Left ventricle myocardium inferior (tissue), 1 donor: ENCODE measurements at regions not wholly inside any gene's neighbourhood (a gene's known extent, or its start where the extent isn't known, plus 50 kb on each side); places are given as distances from the start of the nearest gene placed in this dataset.

Experiments used
- DNase-seq: peaks from one replicate; pipeline ENCODE4 v3.0.0-alpha.2; 2020
- H3K27ac ChIP-seq: fragments of 200-600 bp; replicated peaks from 2 replicates; pipeline ENCODE4 v1.8.0; 2021
- H3K27me3 ChIP-seq: fragments of 200-600 bp; 2 replicates; pipeline ENCODE4 v1.8.0; 2021; ENCODE audit warnings: low read depth
- H3K36me3 ChIP-seq: fragments of 200-600 bp; 2 replicates; pipeline ENCODE4 v1.8.0; 2021
- H3K4me1 ChIP-seq: fragments of 200-600 bp; 2 replicates; pipeline ENCODE4 v1.8.0; 2021
- H3K4me3 ChIP-seq: fragments of 200-600 bp; 2 replicates; pipeline ENCODE4 v1.8.0; 2021; ENCODE audit warnings: mild to moderate bottlenecking, moderate library complexity
- H3K9me3 ChIP-seq: fragments of 200-600 bp; replicated peaks from 2 replicates; pipeline ENCODE4 v1.8.0; 2021
- CTCF ChIP-seq: fragments of 200-600 bp; IDR thresholded peaks from 2 replicates; pipeline ENCODE4 v1.8.0; 2021; ENCODE audit warnings: antibody characterized with exemption, mild to moderate bottlenecking, borderline replicate concordance
- intact Hi-C: fragments of 100-400 bp; cut with micrococcal nuclease; formaldehyde crosslinking; loops from one replicate; pipeline ENCODE4 v1.11.0; 2022
- donor health status: DM: no; HTN: yes; CAD: no; lungs with severe emphysema.

GRCh38 chr4:86439293-86439692, 79.4 kb upstream of the MAPK10 start:
- intact Hi-C loops, result no loop called here
- TF ChIP-seq CTCF, result no peak
- no peak for DNase-seq

DNA sequence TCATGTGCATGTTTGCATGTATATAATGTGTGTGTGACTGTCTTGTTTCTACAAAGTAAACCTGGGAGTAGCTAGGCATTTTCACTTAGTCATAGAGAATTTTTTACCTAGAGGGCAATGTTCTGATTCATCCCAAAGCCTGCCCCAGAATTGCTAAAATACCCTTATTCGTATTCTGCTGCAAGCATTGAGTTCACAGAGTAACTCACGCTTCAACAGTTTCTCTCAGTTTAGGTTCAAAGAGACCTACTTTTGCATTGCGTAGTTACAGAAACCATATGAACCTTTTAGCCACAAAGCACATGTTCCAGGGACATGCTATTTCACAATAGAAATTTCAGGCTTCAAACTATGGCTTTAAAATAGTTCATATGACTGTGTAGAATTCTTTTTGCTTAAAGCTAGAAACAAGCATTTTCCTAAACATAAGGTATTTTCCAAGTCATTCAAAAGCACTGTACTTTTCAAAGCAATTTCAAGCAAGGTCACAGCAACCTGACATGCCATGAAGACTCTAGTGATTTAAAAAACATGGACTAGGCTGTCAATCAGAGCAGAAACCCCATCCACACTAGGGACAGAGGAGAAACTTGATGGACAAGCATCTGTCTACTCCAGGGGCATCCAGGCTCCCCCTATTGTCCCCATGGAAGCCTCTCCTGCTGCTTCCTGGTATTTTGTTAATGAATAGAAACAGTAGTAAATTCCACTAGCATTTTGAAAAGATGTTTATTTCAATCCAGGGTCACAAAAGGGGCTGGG, 81.5 kb upstream of the MAPK10 start:
- TF ChIP-seq CTCF, result no peak
- Histone ChIP-seq H3K4me3 (no peak overlapping the region), H3K9me3 (peaks cover 19% of the 10 kb centered on the region), H3K27me3 (no peaks in the 10 kb centered on the region), H3K27ac (no peak overlapping the region), H3K36me3 (no peaks in the 10 kb centered on the region), H3K4me1 (no peaks in the 10 kb centered on the region)
- DNase-seq, result no peak
- intact Hi-C loops, result no loop called here

More at GRCh38 chr4:86439293-86439692, 79.4 kb upstream of the MAPK10 start:
- Histone ChIP-seq H3K36me3 (no peaks in the 10 kb centered on the region), H3K4me1 (no peaks in the 10 kb centered on the region), H3K9me3 (peaks cover 10% of the 10 kb centered on the region), H3K27ac (no peak overlapping the region), H3K27me3 (no peaks in the 10 kb centered on the region), H3K4me3 (no peak overlapping the region)

DNA sequence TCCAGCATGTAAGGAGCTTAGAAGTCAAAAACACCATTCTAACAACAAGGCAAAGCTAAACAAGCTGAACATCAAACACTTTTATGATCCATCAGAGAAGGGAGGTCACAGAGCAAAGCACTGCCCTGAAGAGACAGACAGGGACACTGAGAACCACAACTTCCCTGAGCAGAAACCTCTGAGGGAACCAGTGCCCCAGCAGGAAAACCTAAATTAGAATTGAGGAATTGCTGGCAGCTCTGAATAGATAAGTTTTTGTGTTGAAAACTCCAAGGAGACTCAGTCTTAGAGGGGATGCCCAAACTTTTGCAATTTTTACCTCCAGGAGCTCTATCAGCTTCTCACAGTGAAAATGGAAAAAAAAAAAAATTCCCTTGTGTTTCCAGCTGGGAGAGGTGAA, 83.0 kb upstream of the MAPK10 start:
- Histone ChIP-seq H3K27ac (no peak overlapping the region), H3K36me3 (no peaks in the 10 kb centered on the region), H3K4me1 (no peaks in the 10 kb centered on the region), H3K9me3 (peaks cover 19% of the 10 kb centered on the region), H3K27me3 (no peaks in the 10 kb centered on the region), H3K4me3 (no peak overlapping the region)
- intact Hi-C loops, result no loop called here
- TF ChIP-seq CTCF, result no peak
- DNase-seq, result no peak

GRCh38 chr4:86443495-86443894, 83.6 kb upstream of the MAPK10 start:
- intact Hi-C loops, result no loop called here
- Histone ChIP-seq H3K9me3 (peaks cover 19% of the 10 kb centered on the region), H3K4me1 (no peaks in the 10 kb centered on the region), H3K27ac (no peak overlapping the region), H3K27me3 (no peaks in the 10 kb centered on the region), H3K36me3 (no peaks in the 10 kb centered on the region), H3K4me3 (no peak overlapping the region)
- DNase-seq, result no peak
- TF ChIP-seq CTCF, result no peak

- no peak overlapping the region for H3K4me3 ChIP-seq
- no peak overlapping the region for H3K27ac ChIP-seq
- no peak for DNase-seq
- no peaks in the 10 kb centered on the region for H3K36me3 ChIP-seq
- intact Hi-C loops, result no loop called here
- no peaks in the 10 kb centered on the region for H3K4me1 ChIP-seq
- no peak for TF ChIP-seq CTCF
- H3K27me3 ChIP-seq, result no peaks in the 10 kb centered on the region
- H3K9me3 ChIP-seq, result peaks cover 13% of the 10 kb centered on the region
Measured at GRCh38 chr4:86446996-86447395, 87.1 kb upstream of the MAPK10 start.
